Epithelial cell of esophagus (primary cell): ENCODE measurements at regions not wholly inside any gene's neighbourhood (a gene's known extent, or its start where the extent isn't known, plus 50 kb on each side); places are given as distances from the start of the nearest gene placed in this dataset.

Experiments
- DNase-seq: peaks from one replicate; pipeline ENCODE4 v3.0.0; 2010; ENCODE audit warnings: low read depth
- H3K4me3 ChIP-seq: 2 replicates; pipeline ENCODE4 v1.5.1; 2011; ENCODE audit warnings: mild to moderate bottlenecking, low read length, control low read depth
- CTCF ChIP-seq: IDR thresholded peaks from 2 replicates; pipeline ENCODE4 v1.5.1; 2011; ENCODE audit warnings: low read depth, mild to moderate bottlenecking, low read length, control low read depth, inconsistent platforms; ENCODE audit not compliant: insufficient read depth; ENCODE audit errors: missing control alignments

- no peak for TF ChIP-seq CTCF
These were observed 61.7 kb upstream of the MDFIC start for GRCh38 chr7:114860206-114860605.

GRCh38 chr7:114862406-114862805 lies 59.5 kb upstream of the MDFIC start:
- H3K4me3 ChIP-seq: no peak overlapping the region
- no peak for TF ChIP-seq CTCF
- no peak for DNase-seq

More at GRCh38 chr7:114860206-114860605, 61.7 kb upstream of the MDFIC start:
- no peak overlapping the region for H3K4me3 ChIP-seq
- peak; percentile 85 for DNase-seq

- TF ChIP-seq CTCF: no peak
- DNase-seq: peak; percentile 37
- H3K4me3 ChIP-seq: no peak overlapping the region
These were observed 57.6 kb upstream of the MDFIC start for GRCh38 chr7:114864278-114864677.

GRCh38 chr7:114865564-114865963 lies 56.3 kb upstream of the MDFIC start:
- H3K4me3 ChIP-seq: no peak overlapping the region
- TF ChIP-seq CTCF: peak; percentile 88
- DNase-seq: peak; percentile 72
